ENCODE measurements at regions not wholly inside any gene's neighbourhood (a gene's known extent, or its start where the extent isn't known, plus 50 kb on each side); places are given as distances from the start of the nearest gene placed in this dataset.
"Not testable (repeated sequence)": the region's sequence is repeated elsewhere in the genome, so short reads cannot be mapped to it uniquely, and the experiment has no call there.

GRCh38 chr13:59409634-59410200 lies 754.0 kb downstream of the DIAPH3 start:
- peak; percentile 37 for DNase-seq (ENCODE audit: low spot score)

DNA sequence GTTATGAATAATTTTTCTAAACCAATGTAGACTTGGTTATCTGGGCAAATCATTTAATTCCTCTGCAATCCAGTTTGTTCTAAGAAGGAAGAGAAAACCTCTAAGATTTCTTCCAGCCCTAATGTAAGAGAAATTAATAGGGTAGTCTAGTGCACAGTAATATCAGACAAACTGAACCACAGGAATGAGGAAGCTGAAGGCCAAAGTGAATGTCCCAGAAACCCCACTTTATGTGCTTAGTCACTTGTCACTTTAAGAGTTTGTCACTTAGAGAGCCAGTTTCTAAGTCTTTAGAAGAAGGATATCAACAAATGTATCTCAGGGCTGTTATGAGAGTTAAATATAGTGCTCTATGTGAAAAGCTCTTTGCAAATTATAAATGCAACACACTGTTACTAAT lies 750.6 kb downstream of the DIAPH3 start:
- DNase-seq (ENCODE audit: low spot score) = no peak

DNA sequence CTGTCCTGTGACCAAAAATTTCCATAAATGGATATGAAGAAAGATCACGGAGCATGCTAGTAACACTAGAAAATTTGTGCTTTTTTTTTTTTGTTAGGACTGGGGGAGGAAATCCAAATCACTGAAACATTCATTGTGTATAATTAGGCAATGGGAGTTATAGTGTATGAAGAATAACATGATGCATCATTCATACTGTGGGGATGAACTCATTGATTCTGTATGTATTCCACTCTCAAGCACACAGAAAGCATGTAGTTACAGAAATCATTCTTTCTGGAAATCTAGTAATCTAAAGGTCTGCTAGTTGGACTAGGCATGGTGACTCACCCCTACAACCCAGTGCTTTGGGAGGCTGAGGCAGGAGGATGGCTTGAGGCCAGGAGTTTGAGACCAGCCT lies 749.7 kb downstream of the DIAPH3 start:
- no peak for DNase-seq (ENCODE audit: low spot score)

- DNase-seq (ENCODE audit: low spot score) = no peak
These were observed 748.2 kb downstream of the DIAPH3 start for GRCh38 chr13:59415498-59415897.

DNA sequence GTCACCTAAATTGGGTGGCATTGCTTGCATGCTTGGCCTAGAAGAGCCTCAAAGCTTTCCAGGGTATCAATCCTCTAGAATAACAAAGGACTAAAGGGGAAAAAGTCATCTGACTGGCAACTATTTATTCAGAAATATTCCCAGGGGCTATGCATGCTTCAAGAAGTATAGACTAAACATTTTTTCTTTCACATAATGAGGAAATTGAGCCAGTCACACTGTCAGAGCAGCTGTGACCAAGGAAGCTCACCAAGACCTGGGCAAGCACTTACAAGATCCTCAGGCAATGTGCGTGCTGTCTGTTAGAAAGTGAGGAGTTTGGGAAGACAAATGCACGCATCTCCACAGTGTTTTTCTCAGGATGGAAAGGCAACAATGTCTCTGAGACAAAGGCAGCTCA lies 747.2 kb downstream of the DIAPH3 start:
- DNase-seq (ENCODE audit: low spot score) = no peak

- DNase-seq (ENCODE audit: low spot score) = no peak
These were observed 741.1 kb downstream of the DIAPH3 start for GRCh38 chr13:59422646-59423045.

DNA sequence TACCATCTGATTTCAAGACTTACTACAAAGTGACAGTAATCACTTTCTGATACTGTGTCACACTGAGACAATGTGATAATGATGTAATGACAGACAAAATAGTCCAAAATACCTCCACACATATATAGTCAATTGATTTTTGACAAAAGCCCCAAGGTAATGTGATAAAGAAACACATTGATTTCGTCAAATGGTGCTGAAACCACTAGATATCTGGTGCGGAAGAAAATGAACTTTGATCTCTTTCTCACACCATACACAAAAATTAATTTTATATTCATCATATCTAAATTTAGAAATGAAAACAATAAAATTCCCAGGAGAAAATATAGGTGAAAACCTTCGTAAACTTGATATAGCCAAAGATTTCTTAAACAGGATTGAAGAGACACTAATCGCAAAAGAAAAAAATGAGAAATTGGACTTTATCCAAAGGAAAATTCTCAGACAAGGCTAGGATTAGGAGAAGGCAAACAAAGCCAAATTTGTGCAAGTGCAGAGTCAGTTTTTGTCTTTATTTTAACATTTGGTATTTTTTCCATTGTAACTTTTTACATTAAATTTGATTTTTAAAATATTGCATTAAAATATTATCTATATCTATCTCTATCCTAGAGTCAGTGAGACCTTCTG lies 739.9 kb downstream of the DIAPH3 start:
- DNase-seq (ENCODE audit: low spot score) = no peak

GRCh38 chr13:59424661-59425060 lies 739.1 kb downstream of the DIAPH3 start:
- no peak for DNase-seq (ENCODE audit: low spot score)

DNA sequence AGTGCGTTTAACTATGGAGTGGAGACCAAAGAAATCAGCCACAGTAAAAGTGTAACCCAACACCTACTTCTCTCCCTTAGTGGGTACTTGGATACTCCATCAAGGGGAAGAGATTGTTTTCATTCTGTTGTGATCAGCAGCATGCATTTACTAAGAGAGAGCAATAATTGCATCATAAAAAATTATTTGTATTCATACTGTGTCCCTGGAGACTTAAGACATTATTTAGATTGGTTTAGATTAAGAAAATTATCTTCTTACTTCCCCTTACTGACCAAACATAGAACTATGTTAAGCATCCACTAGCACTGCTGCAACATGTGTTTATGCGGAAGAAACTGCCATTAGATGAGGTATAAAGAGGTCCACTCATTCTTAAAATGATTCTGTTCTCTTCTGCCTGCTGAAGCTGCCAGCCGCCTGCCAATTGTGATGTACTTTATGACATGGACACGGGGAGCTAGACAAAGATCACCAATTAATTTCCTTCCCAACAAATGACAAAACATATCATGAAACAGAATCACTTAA lies 738.5 kb downstream of the DIAPH3 start:
- DNase-seq (ENCODE audit: low spot score) = no peak

DNA sequence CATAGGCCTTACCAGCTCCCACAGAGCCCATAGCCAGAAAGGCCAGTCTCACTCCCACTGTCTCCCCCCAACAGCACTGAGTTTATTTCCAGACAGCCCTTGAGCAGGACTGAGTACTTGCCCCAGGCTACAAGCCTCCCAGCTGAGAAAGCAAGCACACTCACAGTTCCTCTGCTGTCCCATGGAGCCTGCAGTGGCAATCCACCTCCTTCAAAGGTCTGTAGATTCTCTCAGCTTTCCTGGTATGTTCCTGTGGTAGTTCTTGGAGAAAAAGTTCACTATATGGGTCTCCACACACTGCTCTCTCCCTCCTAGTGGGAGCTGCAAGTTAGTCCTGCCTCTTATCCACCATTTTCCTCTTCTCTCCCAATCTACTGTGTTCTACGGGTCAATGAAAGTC lies 728.7 kb downstream of the DIAPH3 start:
- no peak for DNase-seq (ENCODE audit: low spot score)

DNA sequence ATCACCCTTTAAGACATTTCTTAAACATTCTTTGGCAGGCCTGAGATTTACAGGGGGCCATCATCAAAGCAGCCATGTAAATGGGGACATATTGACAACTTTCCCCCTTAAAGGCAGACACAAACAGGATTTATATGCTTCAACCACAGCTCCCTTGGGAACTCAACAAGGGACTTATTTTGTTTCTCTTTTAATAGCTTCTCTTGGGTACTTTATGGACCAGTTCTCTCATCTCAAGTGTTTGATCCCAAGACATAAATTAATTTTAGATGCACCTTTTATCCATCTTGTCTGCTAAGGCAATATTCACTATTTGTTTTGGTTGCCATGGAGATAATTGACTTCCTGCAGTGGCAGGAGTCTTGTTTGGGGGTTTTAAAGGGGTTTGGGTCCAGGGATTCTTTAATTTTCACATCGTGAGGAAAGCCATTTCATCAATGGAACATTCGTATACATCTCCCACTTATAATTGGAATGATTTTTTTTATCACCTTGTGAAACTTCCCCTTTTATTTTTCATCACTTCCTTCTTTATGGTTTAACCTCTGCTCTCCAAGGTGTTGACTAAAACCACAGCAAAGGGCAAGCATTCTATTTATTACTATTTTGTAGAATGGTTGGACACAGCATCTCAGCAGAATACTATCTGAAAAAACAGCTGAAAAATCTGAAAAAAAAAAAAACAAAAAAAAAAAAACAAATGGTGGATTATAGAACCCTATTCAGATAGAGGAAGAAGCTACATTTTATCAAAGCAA lies 726.0 kb downstream of the DIAPH3 start:
- DNase-seq (ENCODE audit: low spot score) = no peak

- DNase-seq (ENCODE audit: low spot score) = no peak
These were observed 723.8 kb downstream of the DIAPH3 start for GRCh38 chr13:59439776-59440428.

DNA sequence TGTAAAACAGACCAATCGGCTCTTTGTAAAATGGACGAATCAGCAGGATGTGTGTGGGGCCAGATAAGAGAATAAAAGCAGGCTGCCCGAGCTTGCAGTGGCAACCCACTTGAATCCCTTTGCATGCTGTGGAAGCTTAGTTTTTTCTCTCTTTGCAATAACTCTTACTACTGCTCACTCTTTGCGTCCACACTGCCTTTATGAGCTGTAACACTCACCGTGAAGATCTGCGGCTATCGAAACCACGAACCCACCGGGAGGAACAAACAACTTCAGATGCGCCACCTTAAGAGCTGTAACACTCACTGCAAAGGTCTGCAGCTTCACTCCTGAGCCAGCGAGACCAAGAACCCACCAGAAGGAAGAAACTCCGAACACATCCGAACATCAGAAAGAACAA lies 722.7 kb downstream of the DIAPH3 start:
- DNase-seq (ENCODE audit: low spot score) = not testable (repeated sequence)

DNA sequence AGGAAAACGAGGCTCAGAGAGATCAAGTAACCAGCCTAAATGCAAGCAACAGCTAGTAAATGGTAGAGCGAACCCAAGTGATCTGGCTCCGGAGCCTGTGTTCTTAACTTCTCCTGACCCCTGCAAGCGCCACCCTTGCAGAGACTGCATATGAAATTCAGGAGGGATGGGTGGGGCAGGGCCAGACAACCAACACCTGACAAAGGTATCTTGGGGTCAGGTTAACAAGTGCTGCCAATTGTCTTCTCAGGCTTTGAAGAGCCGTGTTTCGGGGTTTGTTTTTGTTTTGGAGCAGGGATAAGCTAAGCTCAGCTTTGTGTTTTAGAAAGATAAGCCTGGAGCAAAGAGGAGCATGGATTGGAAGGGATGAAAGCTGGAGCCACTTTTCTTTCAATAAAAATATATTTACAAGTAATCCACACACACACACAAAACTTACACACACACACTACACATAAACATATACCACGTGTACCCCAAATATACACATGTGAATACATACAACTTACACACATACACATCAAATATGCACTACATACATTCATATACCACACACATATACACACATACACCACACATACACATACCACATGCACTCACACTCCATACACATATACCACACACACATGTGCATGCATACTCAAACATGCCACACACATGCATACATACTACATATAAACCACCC lies 722.0 kb downstream of the DIAPH3 start:
- no peak for DNase-seq (ENCODE audit: low spot score)

DNA sequence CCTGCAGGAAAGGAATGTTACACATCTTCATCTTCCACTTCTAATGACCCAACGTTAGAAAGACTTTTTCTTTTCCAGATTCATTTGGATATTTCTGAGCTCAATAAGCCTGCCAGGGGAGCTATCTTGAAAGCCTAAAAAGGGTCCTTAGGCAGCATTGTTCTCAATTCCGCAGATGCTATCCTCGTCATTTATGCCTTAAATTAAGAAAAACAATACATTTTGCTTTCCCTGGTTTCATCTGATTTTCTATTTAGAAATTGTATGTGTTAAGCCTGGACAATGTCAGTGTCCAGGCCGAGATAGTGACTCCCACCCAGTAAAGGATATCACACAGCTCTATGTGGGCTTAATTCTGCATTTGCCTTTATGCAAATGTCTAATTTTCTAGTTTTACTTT lies 721.3 kb downstream of the DIAPH3 start:
- no peak for DNase-seq (ENCODE audit: low spot score)

DNA sequence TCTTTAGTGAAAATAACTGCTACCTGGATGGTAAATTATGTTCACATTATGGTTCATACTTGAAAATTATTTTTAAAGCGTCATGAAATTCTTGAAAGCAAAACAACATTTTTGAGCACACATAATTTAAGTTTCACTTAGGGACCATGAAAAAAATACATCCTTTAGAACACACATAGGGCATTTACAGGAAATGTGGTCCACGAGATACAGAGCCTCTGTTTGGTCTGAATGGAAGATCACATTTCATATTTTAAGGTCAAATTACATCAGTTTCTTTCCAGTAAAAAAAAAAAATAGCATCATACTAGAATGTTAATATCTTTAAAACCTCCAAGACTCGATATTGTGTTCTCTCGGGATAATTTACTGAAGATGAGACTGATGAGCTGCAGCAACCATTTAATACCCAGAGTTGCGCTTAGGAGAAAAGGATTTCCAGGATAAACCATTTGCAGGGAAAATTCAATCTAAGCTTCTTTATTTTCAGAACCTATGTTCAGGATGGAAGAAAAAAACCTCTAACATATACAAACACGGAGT lies 720.7 kb downstream of the DIAPH3 start:
- DNase-seq (ENCODE audit: low spot score) = no peak

DNA sequence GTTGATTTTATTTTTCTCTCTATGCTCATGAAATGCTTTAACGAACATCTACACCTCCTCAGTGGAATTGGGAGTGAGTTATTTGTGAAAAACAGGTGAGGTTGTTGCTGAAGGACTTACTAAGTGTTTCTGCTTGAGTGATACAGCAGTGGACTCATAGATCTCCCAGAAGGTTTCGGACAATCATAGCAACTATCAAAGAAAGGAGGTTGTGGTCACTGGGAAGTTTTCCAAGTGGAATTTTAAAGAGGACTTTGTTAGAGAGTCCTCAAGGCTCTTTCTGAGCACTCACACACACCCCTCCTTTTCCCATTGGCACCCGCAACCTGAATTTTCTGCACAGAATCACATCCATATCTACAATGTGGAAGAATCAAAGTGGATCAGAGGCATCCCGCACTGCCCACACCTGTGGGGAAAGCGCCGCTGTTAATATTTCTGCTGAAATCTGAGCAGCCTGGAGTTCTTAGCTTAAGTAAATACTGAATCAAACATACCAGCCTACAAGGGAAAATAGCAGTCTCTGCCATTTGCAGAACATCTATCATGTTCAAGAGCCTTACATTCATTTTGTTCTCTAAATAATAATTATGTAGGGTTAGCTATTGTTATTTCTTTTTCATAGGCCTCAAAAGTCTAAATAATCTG lies 719.4 kb downstream of the DIAPH3 start:
- DNase-seq (ENCODE audit: low spot score) = no peak

DNA sequence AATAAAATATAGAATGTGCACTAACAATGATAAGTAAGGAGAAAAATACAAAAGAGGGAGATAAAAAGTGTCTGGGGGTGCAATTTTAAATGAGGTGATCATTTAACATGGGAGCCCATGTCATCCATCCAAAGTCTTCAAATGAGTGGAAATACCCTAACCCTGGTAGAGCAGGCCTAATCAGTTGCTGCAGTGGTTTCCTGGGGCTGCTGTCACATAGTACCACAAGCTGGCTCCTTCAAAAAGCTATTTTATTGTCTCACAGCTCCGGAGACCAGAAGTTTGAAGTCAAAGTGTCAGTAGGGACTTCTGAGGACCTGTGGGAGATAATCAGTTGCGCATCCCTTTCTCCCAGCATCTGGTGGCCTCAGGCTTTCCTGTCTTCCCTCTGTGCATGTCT lies 717.9 kb downstream of the DIAPH3 start:
- no peak for DNase-seq (ENCODE audit: low spot score)

GRCh38 chr13:59446391-59446790 lies 717.3 kb downstream of the DIAPH3 start:
- DNase-seq (ENCODE audit: low spot score) = no peak

DNA sequence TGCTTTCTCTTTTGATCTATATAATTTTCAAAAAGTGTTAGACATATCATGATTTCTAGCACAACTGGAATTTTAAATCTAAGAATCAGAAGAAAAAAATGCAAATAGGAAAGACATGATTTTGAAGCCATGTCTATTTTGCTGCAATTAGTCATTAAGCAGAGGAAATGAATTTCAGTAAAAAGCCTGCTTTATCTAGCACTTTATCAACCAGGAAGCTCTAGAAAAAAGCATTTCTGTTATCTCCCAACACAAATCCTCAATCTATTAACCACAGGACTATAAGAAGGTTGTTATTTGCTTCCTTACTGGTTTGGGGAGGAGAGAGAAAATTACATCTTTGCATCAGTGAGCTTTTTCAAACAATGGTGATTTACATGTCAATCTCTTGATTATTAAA lies 716.7 kb downstream of the DIAPH3 start:
- DNase-seq (ENCODE audit: low spot score) = no peak

- no peak for DNase-seq (ENCODE audit: low spot score)
These were observed 715.7 kb downstream of the DIAPH3 start for GRCh38 chr13:59447846-59448620.

Measured in D341Med (cell line).